H9 (cell line): ENCODE measurements at regions not wholly inside any gene's neighbourhood (a gene's known extent, or its start where the extent isn't known, plus 50 kb on each side); places are given as distances from the start of the nearest gene placed in this dataset.

Experiments
- DNase-seq: peaks from one replicate; pipeline ENCODE4 v3.0.0-alpha.2; 2017
- H2AFZ ChIP-seq: one replicate; pipeline ENCODE4 v1.6.1; 2013; ENCODE audit warnings: mild to moderate bottlenecking, low read length, control low read depth, moderate library complexity
- H2AK5ac ChIP-seq: 2 replicates; pipeline ENCODE4 v1.6.1; 2013; ENCODE audit warnings: low read length, control low read depth, mixed read lengths; ENCODE audit not compliant: insufficient read length
- H2BK120ac ChIP-seq: one replicate; pipeline ENCODE4 v1.6.1; 2013; ENCODE audit warnings: low read depth, mild to moderate bottlenecking, low read length, control low read depth, inconsistent platforms; ENCODE audit not compliant: poor library complexity, severe bottlenecking
- H2BK12ac ChIP-seq: 2 replicates; pipeline ENCODE4 v1.6.1; 2013; ENCODE audit warnings: low read length, control low read depth, mixed read lengths, low read depth; ENCODE audit not compliant: insufficient read length
- H2BK15ac ChIP-seq: 2 replicates; pipeline ENCODE4 v1.6.1; 2013; ENCODE audit warnings: low read depth, low read length, control low read depth
- H2BK20ac ChIP-seq: one replicate; pipeline ENCODE4 v1.6.1; 2013; ENCODE audit warnings: low read depth, mild to moderate bottlenecking, low read length, control low read depth, inconsistent platforms; ENCODE audit not compliant: poor library complexity, severe bottlenecking
- H2BK5ac ChIP-seq: 2 replicates; pipeline ENCODE4 v1.6.1; 2013; ENCODE audit warnings: low read length, control low read depth, mixed read lengths; ENCODE audit not compliant: insufficient read length
- H3K14ac ChIP-seq: 2 replicates; pipeline ENCODE4 v1.6.1; 2013; ENCODE audit warnings: low read length, control low read depth; ENCODE audit not compliant: insufficient read depth
- H3K18ac ChIP-seq: 2 replicates; pipeline ENCODE4 v1.6.1; 2013; ENCODE audit warnings: low read depth, mild to moderate bottlenecking, mixed read lengths, low read length, control low read depth; ENCODE audit not compliant: insufficient read length
- H3K23ac ChIP-seq: 2 replicates; pipeline ENCODE4 v1.6.1; 2013; ENCODE audit warnings: low read length, control low read depth, mixed read lengths, low read depth; ENCODE audit not compliant: insufficient read length
- H3K23me2 ChIP-seq: 2 replicates; pipeline ENCODE4 v1.6.1; 2013; ENCODE audit warnings: low read depth, mild to moderate bottlenecking, mixed read lengths, low read length, control low read depth; ENCODE audit not compliant: insufficient read length, poor library complexity, severe bottlenecking
- H3K27ac ChIP-seq: 2 replicates; pipeline ENCODE4 v1.5.1; 2013; ENCODE audit warnings: low read length, control low read depth, mixed read lengths, low read depth; ENCODE audit not compliant: insufficient read length
- H3K27me3 ChIP-seq: 2 replicates; pipeline ENCODE4 v1.6.1; 2013; ENCODE audit warnings: low read length, control low read depth, inconsistent platforms; ENCODE audit not compliant: insufficient read depth
- H3K4ac ChIP-seq: 2 replicates; pipeline ENCODE4 v1.6.1; 2013; ENCODE audit warnings: low read depth, mild to moderate bottlenecking, control low read depth, inconsistent platforms, low read length, moderate library complexity
- H3K4me1 ChIP-seq: 2 replicates; pipeline ENCODE4 v1.6.1; 2013; ENCODE audit warnings: low read length, control low read depth, inconsistent platforms; ENCODE audit not compliant: insufficient read depth
- H3K4me2 ChIP-seq: 2 replicates; pipeline ENCODE4 v1.6.1; 2013; ENCODE audit warnings: low read length, control low read depth, mixed read lengths; ENCODE audit not compliant: insufficient read length, insufficient read depth
- H3K56ac ChIP-seq: 2 replicates; pipeline ENCODE4 v1.6.1; 2013; ENCODE audit warnings: low read depth, mild to moderate bottlenecking, mixed read lengths, low read length, control low read depth; ENCODE audit not compliant: insufficient read length
- H3K79me1 ChIP-seq: 2 replicates; pipeline ENCODE4 v1.6.1; 2013; ENCODE audit warnings: low read depth, mild to moderate bottlenecking, moderate library complexity, low read length, control low read depth, inconsistent platforms; ENCODE audit not compliant: insufficient read depth, poor library complexity, severe bottlenecking
- H3K79me2 ChIP-seq: 2 replicates; pipeline ENCODE4 v1.6.1; 2013; ENCODE audit warnings: low read length, control low read depth, inconsistent platforms; ENCODE audit not compliant: insufficient read depth
- H3K9ac ChIP-seq: 2 replicates; pipeline ENCODE4 v1.6.1; 2013; ENCODE audit warnings: low read length, control low read depth, mixed read lengths; ENCODE audit not compliant: insufficient read length; ENCODE audit errors: extremely low read depth
- H3K9me3 ChIP-seq: one replicate; pipeline ENCODE4 v1.6.1; 2013; ENCODE audit warnings: low read depth, low read length, inconsistent platforms; ENCODE audit not compliant: control insufficient read depth
- H3T11ph ChIP-seq: one replicate; pipeline ENCODE4 v1.6.1; 2013; ENCODE audit warnings: mild to moderate bottlenecking, low read length, control low read depth, inconsistent platforms
- H4K20me1 ChIP-seq: one replicate; pipeline ENCODE4 v1.6.1; 2013; ENCODE audit not compliant: control insufficient read depth, insufficient read length, insufficient read depth
- H4K5ac ChIP-seq: 2 replicates; pipeline ENCODE4 v1.6.1; 2013; ENCODE audit warnings: low read depth, mild to moderate bottlenecking, mixed read lengths, low read length, control low read depth; ENCODE audit not compliant: insufficient read length
- H4K8ac ChIP-seq: replicated peaks from 2 replicates; pipeline ENCODE4 v1.6.1; 2013; ENCODE audit warnings: low read length, control low read depth, mixed read lengths, low read depth; ENCODE audit not compliant: insufficient read length
- H4K91ac ChIP-seq: 2 replicates; pipeline ENCODE4 v1.6.1; 2013; ENCODE audit warnings: low read depth, mild to moderate bottlenecking, moderate library complexity, mixed read lengths, low read length, control low read depth; ENCODE audit not compliant: insufficient read length
- H3K27ac Mint-ChIP-seq, 3 experiments: 2 replicates in 2 of 3; 3 replicates in 1 of 3; pipeline ENCODE4 v1.8.0; 2020 to 2021; ENCODE audit warnings: mixed read lengths in 3 of 3, mild to moderate bottlenecking in 1 of 3, moderate library complexity in 1 of 3
- H3K27me3 Mint-ChIP-seq: 2 replicates; pipeline ENCODE4 v1.8.0; 2021; ENCODE audit warnings: low read depth, mild to moderate bottlenecking, moderate library complexity, mixed read lengths
- H3K36me3 Mint-ChIP-seq, 3 experiments: 2 replicates in 2 of 3; 3 replicates in 1 of 3; pipeline ENCODE4 v1.8.0; 2020 to 2021; ENCODE audit warnings: low read depth in 3 of 3, mixed read lengths in 3 of 3; ENCODE audit not compliant: insufficient read depth in 1 of 3
- H3K4me1 Mint-ChIP-seq, 2 experiments: 2 replicates each; pipeline ENCODE4 v1.8.0; 2020; ENCODE audit warnings: mixed read lengths in 2 of 2
- H3K4me3 Mint-ChIP-seq, 2 experiments: 2 replicates in 1 of 2; 3 replicates in 1 of 2; pipeline ENCODE4 v1.8.0; 2020 to 2021; ENCODE audit warnings: mild to moderate bottlenecking in 2 of 2, mixed read lengths in 2 of 2, moderate library complexity in 1 of 2
- H3K9me3 Mint-ChIP-seq, 2 experiments: 2 replicates in 1 of 2; 3 replicates in 1 of 2; pipeline ENCODE4 v1.8.0; 2020; ENCODE audit warnings: mild to moderate bottlenecking in 2 of 2, mixed read lengths in 2 of 2, moderate library complexity in 1 of 2
- CTCF ChIP-seq: fragments of 200-600 bp; sonication (generic); conservative IDR thresholded peaks from 3 replicates; pipeline ENCODE4 v1.8.0; 2021; ENCODE audit warnings: antibody characterized with exemption, mild to moderate bottlenecking
- WGBS: extraction: QIAGEN DNeasy Blood & Tissue Kit; methylation state at CpG from one replicate; pipeline ENCODE4 v1.1.7; 2013; ENCODE audit warnings: missing lambda C conversion rate, low lambda C conversion rate, mixed read lengths; ENCODE audit not compliant: insufficient read length; ENCODE audit errors: extremely low coverage; 5-methylcytosine and 5-hydroxymethylcytosine counted together

GRCh38 chr2:221778025-221778424 is 205.9 kb upstream of the EPHA4 start:
- no peak overlapping the region for H2BK5ac ChIP-seq
- H4K20me1 ChIP-seq = no peaks in the 10 kb centered on the region
- peaks cover 0 to 2% (median 0%) of the 10 kb centered on the region in 3 experiments; a peak in 1 of 7 replicates for H3K36me3 Mint-ChIP-seq
- H4K91ac ChIP-seq = no peak overlapping the region
- no peak overlapping the region for H4K8ac ChIP-seq
- no peaks in the 10 kb centered on the region for H3K9me3 ChIP-seq
- H3K79me1 ChIP-seq = no peaks in the 10 kb centered on the region
- peaks cover 26 to 35% of the 10 kb centered on the region in 2 experiments for H3K4me1 Mint-ChIP-seq
- H3K4me1 ChIP-seq = peaks cover 10% of the 10 kb centered on the region; the same call in 1 of the 2 replicates
- no peak for DNase-seq
- H2BK15ac ChIP-seq = no peak overlapping the region
- no peak overlapping the region for H2BK20ac ChIP-seq
- H3K4ac ChIP-seq = no peak overlapping the region
- no CpG with 5 or more reads among the region's 4 CpGs for WGBS
- no peak overlapping the region for H2BK12ac ChIP-seq
- no peak for TF ChIP-seq CTCF
- H3K23ac ChIP-seq = no peak overlapping the region
- no peak overlapping the region for H3K27ac Mint-ChIP-seq
- H2AFZ ChIP-seq = no peak overlapping the region
- H3K14ac ChIP-seq = no peak overlapping the region
- H2BK120ac ChIP-seq = no peak overlapping the region
- H3K27me3 ChIP-seq = no peaks in the 10 kb centered on the region
- no peak overlapping the region for H2AK5ac ChIP-seq
- no peaks in the 10 kb centered on the region for H3K79me2 ChIP-seq
- H3K56ac ChIP-seq = no peak overlapping the region
- no peaks in the 10 kb centered on the region for H3K23me2 ChIP-seq
- no peaks in the 10 kb centered on the region; the same call in 1 of the 2 replicates for H3K27me3 Mint-ChIP-seq
- peaks cover 0 to 1% of the 10 kb centered on the region in 2 experiments; a peak in 1 of 5 replicates for H3K9me3 Mint-ChIP-seq
- no peak overlapping the region for H3K27ac ChIP-seq
- H3K4me3 Mint-ChIP-seq = no peak overlapping the region
- H3K4me2 ChIP-seq = no peak overlapping the region
- H3K9ac ChIP-seq = no peak overlapping the region
- H3T11ph ChIP-seq = no peak overlapping the region
- H4K5ac ChIP-seq = no peak overlapping the region
- H3K18ac ChIP-seq = no peak overlapping the region
